OCI-LY7 (cell line): ENCODE measurements at regions not wholly inside any gene's neighbourhood (a gene's known extent, or its start where the extent isn't known, plus 50 kb on each side); places are given as distances from the start of the nearest gene placed in this dataset.
"Not testable (repeated sequence)": the region's sequence is repeated elsewhere in the genome, so short reads cannot be mapped to it uniquely, and the experiment has no call there.

Source experiments
- BruUV-seq: library from RNA; stranded (reverse); fragments of 400-500 nt; replicated peaks from 2 replicates; lab custom pipeline; 2021; lab: Mats Ljungman, UMichigan
- CTCF ChIA-PET: fragments of 300-600 bp; sonication (Branson Sonifier 250); formaldehyde crosslinking; loops from one replicate; lab custom pipeline; 2022; ENCODE audit warnings: antibody characterized with exemption; ENCODE audit not compliant: unreplicated experiment; lab: Charles Lee
- POLR2A ChIA-PET: fragments of 300-600 bp; sonication (Branson Sonifier 250); formaldehyde crosslinking; loops from one replicate; lab custom pipeline; 2022; ENCODE audit warnings: antibody characterized with exemption; lab: Charles Lee
- DNase-seq: peaks from one replicate; pipeline ENCODE4 v3.0.0-alpha.2; 2015; ENCODE audit warnings: low spot score
- H2AFZ ChIP-seq: fragments of 200-600 bp; sonication (generic), shearing (Covaris generic); 2 replicates; pipeline ENCODE4 v1.6.1; 2014; ENCODE audit warnings: mild to moderate bottlenecking, antibody characterized with exemption, low read length, moderate library complexity
- H3K27ac ChIP-seq: fragments of 200-600 bp; sonication (generic); 2 replicates; pipeline ENCODE4 v1.5.1; 2014; ENCODE audit warnings: mixed run types, low read depth, mild to moderate bottlenecking, moderate library complexity, low read length, inconsistent platforms; ENCODE audit not compliant: poor library complexity, severe bottlenecking
- H3K36me3 ChIP-seq: fragments of 200-600 bp; sonication (generic); 2 replicates; pipeline ENCODE4 v1.6.1; 2014; ENCODE audit warnings: mild to moderate bottlenecking, antibody characterized with exemption, low read length, moderate library complexity, mixed read lengths; ENCODE audit not compliant: insufficient read depth
- H3K4me1 ChIP-seq: fragments of 200-600 bp; sonication (generic); 2 replicates; pipeline ENCODE4 v1.5.1; 2014; ENCODE audit warnings: mild to moderate bottlenecking, low read length; ENCODE audit not compliant: insufficient read depth, poor library complexity, severe bottlenecking
- H3K4me2 ChIP-seq: fragments of 200-600 bp; sonication (generic); 2 replicates; pipeline ENCODE4 v1.6.1; 2014; ENCODE audit warnings: mild to moderate bottlenecking, low read length
- H3K4me3 ChIP-seq: fragments of 200-600 bp; sonication (generic); 2 replicates; pipeline ENCODE4 v1.5.1; 2014; ENCODE audit warnings: mild to moderate bottlenecking, low read depth, low read length; ENCODE audit not compliant: poor library complexity, severe bottlenecking
- H3K79me2 ChIP-seq: fragments of 200-600 bp; sonication (generic); 2 replicates; pipeline ENCODE4 v1.6.1; 2016; ENCODE audit warnings: low read depth, mild to moderate bottlenecking, low read length, moderate library complexity, mixed read lengths; ENCODE audit not compliant: insufficient read depth
- H3K9me2 ChIP-seq: fragments of 200-600 bp; sonication (generic); 2 replicates; pipeline ENCODE4 v1.6.1; 2016; ENCODE audit warnings: mild to moderate bottlenecking, low read length, mixed read lengths; ENCODE audit not compliant: insufficient read depth
- H3K9me3 ChIP-seq: fragments of 200-600 bp; sonication (generic); 2 replicates; pipeline ENCODE4 v1.6.1; 2014; ENCODE audit warnings: mild to moderate bottlenecking, mixed run types, low read length, mixed read lengths
- H4K20me1 ChIP-seq: fragments of 200-600 bp; sonication (generic); 2 replicates; pipeline ENCODE4 v1.6.1; 2014; ENCODE audit warnings: mild to moderate bottlenecking, antibody characterized with exemption, low read length, moderate library complexity, mixed read lengths; ENCODE audit not compliant: insufficient read depth
- EZH2phosphoT487 ChIP-seq: fragments of 200-600 bp; sonication (generic); IDR thresholded peaks from 2 replicates; pipeline ENCODE4 v1.6.1; 2018; ENCODE audit warnings: low read depth, borderline replicate concordance, mild to moderate bottlenecking, mixed run types, antibody characterized with exemption, low read length, moderate library complexity, mixed read lengths
- intact Hi-C: fragments of 100-400 bp; cut with micrococcal nuclease; formaldehyde crosslinking; loops from one replicate; pipeline ENCODE4 v1.10.0; 2022; ENCODE audit not compliant: unreplicated experiment
- TF ChIP-seq, protein P1 (sequence below): fragments of 200-600 bp; sonication (generic); conservative IDR thresholded peaks from 2 replicates; pipeline ENCODE4 v1.5.1; 2014; ENCODE audit warnings: mild to moderate bottlenecking, antibody characterized with exemption, low read length, moderate library complexity, mixed read lengths

DNA sequence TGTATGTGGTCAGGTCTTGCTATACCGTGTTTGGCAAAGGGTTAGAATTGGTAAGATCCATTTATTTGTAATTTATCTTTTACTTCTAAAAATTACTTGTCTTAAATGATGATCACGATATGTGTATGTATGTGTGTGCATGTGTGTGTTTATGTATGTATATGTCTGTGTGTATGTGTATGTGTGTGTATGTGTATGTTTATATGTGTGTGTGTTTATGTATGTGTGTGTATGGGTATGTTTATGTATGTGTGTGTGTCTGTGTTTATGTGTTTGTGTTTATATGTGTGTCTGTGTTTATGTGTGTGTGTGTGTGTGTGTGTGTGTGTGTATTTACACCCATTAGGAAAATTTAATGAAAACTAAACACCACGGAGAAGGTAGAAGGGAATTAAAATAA, 176.9 kb upstream of the FZD8 start:
- TF ChIP-seq, protein P1, sequence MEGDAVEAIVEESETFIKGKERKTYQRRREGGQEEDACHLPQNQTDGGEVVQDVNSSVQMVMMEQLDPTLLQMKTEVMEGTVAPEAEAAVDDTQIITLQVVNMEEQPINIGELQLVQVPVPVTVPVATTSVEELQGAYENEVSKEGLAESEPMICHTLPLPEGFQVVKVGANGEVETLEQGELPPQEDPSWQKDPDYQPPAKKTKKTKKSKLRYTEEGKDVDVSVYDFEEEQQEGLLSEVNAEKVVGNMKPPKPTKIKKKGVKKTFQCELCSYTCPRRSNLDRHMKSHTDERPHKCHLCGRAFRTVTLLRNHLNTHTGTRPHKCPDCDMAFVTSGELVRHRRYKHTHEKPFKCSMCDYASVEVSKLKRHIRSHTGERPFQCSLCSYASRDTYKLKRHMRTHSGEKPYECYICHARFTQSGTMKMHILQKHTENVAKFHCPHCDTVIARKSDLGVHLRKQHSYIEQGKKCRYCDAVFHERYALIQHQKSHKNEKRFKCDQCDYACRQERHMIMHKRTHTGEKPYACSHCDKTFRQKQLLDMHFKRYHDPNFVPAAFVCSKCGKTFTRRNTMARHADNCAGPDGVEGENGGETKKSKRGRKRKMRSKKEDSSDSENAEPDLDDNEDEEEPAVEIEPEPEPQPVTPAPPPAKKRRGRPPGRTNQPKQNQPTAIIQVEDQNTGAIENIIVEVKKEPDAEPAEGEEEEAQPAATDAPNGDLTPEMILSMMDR = no peak
- no peak for TF ChIP-seq EZH2phosphoT487
- no peaks in the 10 kb centered on the region for H3K9me2 ChIP-seq
- ChIA-PET CTCF (no interaction called here), POLR2A (no interaction called here)
- H3K27ac ChIP-seq = no peak overlapping the region
- no peaks in the 10 kb centered on the region for H3K36me3 ChIP-seq
- H2AFZ ChIP-seq = no peak overlapping the region
- no peaks in the 10 kb centered on the region for H3K79me2 ChIP-seq
- no peaks in the 10 kb centered on the region for H3K4me1 ChIP-seq
- no TSS peak for BruUV-seq
- H4K20me1 ChIP-seq = no peaks in the 10 kb centered on the region
- no peak for DNase-seq
- no peaks in the 10 kb centered on the region for H3K9me3 ChIP-seq
- H3K4me2 ChIP-seq = no peak overlapping the region
- intact Hi-C loops = no loop called here
- no peak overlapping the region for H3K4me3 ChIP-seq

DNA sequence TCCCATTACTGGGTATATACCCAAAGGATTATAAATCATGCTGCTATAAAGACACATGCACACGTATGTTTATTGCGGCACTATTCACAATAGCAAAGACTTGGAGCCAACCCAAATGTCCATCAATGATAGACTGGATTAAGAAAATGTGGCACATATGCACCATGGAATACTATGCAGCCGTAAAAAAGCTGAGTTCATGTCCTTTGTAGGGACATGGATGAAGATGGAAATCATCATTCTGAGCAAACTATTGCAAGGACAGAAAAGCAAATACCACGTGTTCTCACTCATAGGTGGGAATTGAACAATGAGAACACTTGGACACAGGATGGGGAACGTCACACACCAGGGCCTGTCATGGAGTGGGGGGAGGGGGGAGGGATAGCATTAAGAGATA, 175.0 kb upstream of the FZD8 start:
- H2AFZ ChIP-seq, H3K36me3 ChIP-seq, H3K9me3 ChIP-seq, intact Hi-C loops, POLR2A ChIA-PET, H3K4me2 ChIP-seq, CTCF ChIA-PET, H3K79me2 ChIP-seq, H3K27ac ChIP-seq, DNase-seq, H3K4me3 ChIP-seq, H4K20me1 ChIP-seq, H3K9me2 ChIP-seq, BruUV-seq, H3K4me1 ChIP-seq: not testable (repeated sequence)

DNA sequence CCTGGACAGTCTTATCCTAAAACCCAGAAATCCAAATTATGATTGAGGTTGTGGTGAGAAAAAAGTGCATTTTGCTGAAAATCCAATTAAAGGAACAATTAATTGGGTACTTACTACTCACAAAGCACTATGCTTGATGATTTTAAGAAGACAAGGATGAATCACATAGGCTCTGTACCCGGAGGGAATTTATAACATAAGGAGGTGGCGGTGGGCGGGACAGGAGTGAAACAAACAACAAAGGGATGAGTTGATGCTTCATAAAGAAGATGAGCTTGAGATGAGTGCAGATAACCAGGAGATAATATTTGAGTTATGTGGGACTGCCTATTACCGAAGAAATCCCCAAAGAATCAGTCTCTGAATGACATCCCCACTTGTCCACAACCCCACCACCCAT, 171.1 kb upstream of the FZD8 start:
- no peak for DNase-seq
- CTCF ChIA-PET = no interaction called here
- TF ChIP-seq EZH2phosphoT487 = no peak
- TF ChIP-seq, protein P1 = no peak
- intact Hi-C loops = no loop called here
- Histone ChIP-seq H3K9me2 (no peaks in the 10 kb centered on the region), H3K4me2 (no peak overlapping the region), H3K4me3 (no peak overlapping the region), H4K20me1 (no peaks in the 10 kb centered on the region), H3K9me3 (no peaks in the 10 kb centered on the region), H3K4me1 (no peaks in the 10 kb centered on the region), H3K79me2 (no peaks in the 10 kb centered on the region), H2AFZ (no peak overlapping the region), H3K36me3 (no peaks in the 10 kb centered on the region), H3K27ac (no peak overlapping the region)
- BruUV-seq = no TSS peak
- POLR2A ChIA-PET = no interaction called here
